ENCODE measurements at regions not wholly inside any gene's neighbourhood (a gene's known extent, or its start where the extent isn't known, plus 50 kb on each side); places are given as distances from the start of the nearest gene placed in this dataset.

- TF ChIP-seq CTCF (IDR thresholded peaks at IDR 0.05) (no peak), POLR2A (IDR thresholded peaks at IDR 0.05) (no peak)
These were observed 556.2 kb downstream of the TRAM1L1 start for GRCh38 chr4:116529129-116529528.
